CD4-positive, alpha-beta T cell treated with Interleukin-4 for 1 hour (primary cell): ENCODE measurements at regions not wholly inside any gene's neighbourhood (a gene's known extent, or its start where the extent isn't known, plus 50 kb on each side); places are given as distances from the start of the nearest gene placed in this dataset.
"Not testable (repeated sequence)": the region's sequence is repeated elsewhere in the genome, so short reads cannot be mapped to it uniquely, and the experiment has no call there.

Source experiments
- DNase-seq, 2 donors: peaks; one replicate each; pipeline ENCODE4 v3.0.0-alpha.2; 2020 to 2022

- no peak for DNase-seq
Observed at GRCh38 chr1:199877526-199878384, 149.8 kb upstream of the NR5A2 start.

GRCh38 chr1:199878823-199879222, 148.7 kb upstream of the NR5A2 start:
- no peak for DNase-seq

GRCh38 chr1:199898654-199899053, 128.9 kb upstream of the NR5A2 start:
- DNase-seq, result no peak

GRCh38 chr1:199901341-199901740, 126.2 kb upstream of the NR5A2 start:
- no peak for DNase-seq

- DNase-seq, result no peak
Observed at GRCh38 chr1:199907361-199907760, 120.1 kb upstream of the NR5A2 start.

GRCh38 chr1:199909137-199909536, 118.4 kb upstream of the NR5A2 start:
- DNase-seq, result no peak

- no peak for DNase-seq
Observed at GRCh38 chr1:199913318-199913717, 114.2 kb upstream of the NR5A2 start.

GRCh38 chr1:199914546-199914945, 113.0 kb upstream of the NR5A2 start:
- DNase-seq, result no peak

- DNase-seq, result no peak
Observed at GRCh38 chr1:199918196-199918769, 109.2 kb upstream of the NR5A2 start.

- DNase-seq, result no peak
Observed at GRCh38 chr1:199920635-199921034, 106.9 kb upstream of the NR5A2 start.

- no peak for DNase-seq
Observed at GRCh38 chr1:199929556-199929955, 98.0 kb upstream of the NR5A2 start.

- not testable (repeated sequence) for DNase-seq
Observed at GRCh38 chr1:199930067-199930466, 97.4 kb upstream of the NR5A2 start.

- peak; percentile 26 to 42 for DNase-seq
Observed at GRCh38 chr1:199931666-199932377, 95.7 kb upstream of the NR5A2 start.

GRCh38 chr1:199932462-199932861, 95.0 kb upstream of the NR5A2 start:
- DNase-seq, result no peak

GRCh38 chr1:199936441-199936840, 91.1 kb upstream of the NR5A2 start:
- DNase-seq, result no peak

GRCh38 chr1:199937161-199937560, 90.3 kb upstream of the NR5A2 start:
- no peak for DNase-seq

GRCh38 chr1:199937661-199938060, 89.8 kb upstream of the NR5A2 start:
- no peak for DNase-seq

GRCh38 chr1:199944986-199945385, 82.5 kb upstream of the NR5A2 start:
- no peak for DNase-seq

GRCh38 chr1:199945591-199945990, 81.9 kb upstream of the NR5A2 start:
- no peak for DNase-seq

GRCh38 chr1:199946305-199947155, 81.0 kb upstream of the NR5A2 start:
- no peak for DNase-seq

GRCh38 chr1:199948587-199949280, 78.8 kb upstream of the NR5A2 start:
- no peak for DNase-seq

- not testable (repeated sequence) for DNase-seq
Observed at GRCh38 chr1:199951005-199951404, 76.5 kb upstream of the NR5A2 start.
